Fibroblast of skin of left biceps (primary cell): ENCODE measurements at regions not wholly inside any gene's neighbourhood (a gene's known extent, or its start where the extent isn't known, plus 50 kb on each side); places are given as distances from the start of the nearest gene placed in this dataset.

Experiments
- DNase-seq, 2 experiments: peaks; one replicate each; pipeline ENCODE4 v3.0.0-alpha.2; 2013; ENCODE audit warnings: low read depth in 2 of 2

DNA sequence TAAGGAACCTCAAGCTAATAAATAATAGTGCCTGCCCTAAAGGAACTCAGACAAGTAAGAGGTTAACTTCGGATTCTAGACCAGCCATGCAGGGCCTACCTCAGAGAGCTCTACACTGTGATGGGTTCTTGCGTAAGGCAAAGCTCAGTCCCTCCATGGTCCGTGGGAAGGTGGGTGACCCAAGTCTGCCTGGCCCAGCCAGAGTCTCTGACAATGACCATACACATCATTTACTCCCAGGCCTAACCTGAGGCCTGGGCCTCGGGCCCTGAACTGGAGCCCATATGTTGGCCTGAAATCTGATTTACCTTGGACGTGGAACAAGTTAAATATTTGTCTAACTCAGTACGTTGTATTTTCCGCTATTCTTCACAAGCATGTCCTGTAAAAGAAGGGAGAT lies 55.1 kb downstream of the TMEM174 start:
- DNase-seq: no peak
